Stimulated activated CD4-positive, alpha-beta T cell treated with anti-CD3 and anti-CD28 coated beads, TNF-alpha, amount 100 ng/mL, for 24 hours (primary cell): ENCODE measurements at regions not wholly inside any gene's neighbourhood (a gene's known extent, or its start where the extent isn't known, plus 50 kb on each side); places are given as distances from the start of the nearest gene placed in this dataset.

Experiments used
- DNase-seq, 3 experiments: peaks; one replicate each; pipeline ENCODE4 v3.0.0-alpha.2; 2020; ENCODE audit warnings: low read depth in 3 of 3

- no peak for DNase-seq
These were observed 110.8 kb upstream of the CDC42EP3 start for GRCh38 chr2:37782155-37782673.

DNA sequence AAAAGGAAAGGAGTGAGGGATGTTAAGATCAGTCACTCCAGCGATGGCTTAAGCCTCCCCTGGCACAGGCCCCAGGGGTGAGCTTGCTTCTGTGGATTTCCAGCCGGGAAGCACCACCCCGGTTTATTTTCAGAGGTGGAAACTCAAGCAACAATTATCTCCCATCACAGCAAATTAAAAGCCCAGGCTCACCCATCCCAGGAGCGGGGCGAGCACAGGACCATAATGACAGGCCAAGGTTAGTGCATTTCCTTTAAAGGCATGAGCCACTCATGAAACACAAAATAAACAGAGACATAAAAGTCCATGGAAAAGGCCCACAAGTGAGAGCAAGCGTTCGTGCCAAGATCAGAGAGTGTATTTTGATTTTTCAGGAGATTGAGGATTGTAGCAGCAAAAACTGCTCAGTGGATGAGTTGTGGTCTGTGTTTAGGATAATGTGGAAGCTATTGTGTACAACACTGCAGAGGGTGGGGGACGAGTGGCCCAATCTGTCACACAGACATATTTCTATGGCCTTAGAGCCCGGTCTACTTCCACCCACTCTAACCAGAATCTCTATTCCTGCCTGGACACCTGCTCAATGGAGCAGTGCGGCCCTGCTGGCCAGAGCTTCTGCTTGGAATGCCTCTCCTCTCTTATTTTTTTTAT, 111.4 kb upstream of the CDC42EP3 start:
- no peak for DNase-seq

DNA sequence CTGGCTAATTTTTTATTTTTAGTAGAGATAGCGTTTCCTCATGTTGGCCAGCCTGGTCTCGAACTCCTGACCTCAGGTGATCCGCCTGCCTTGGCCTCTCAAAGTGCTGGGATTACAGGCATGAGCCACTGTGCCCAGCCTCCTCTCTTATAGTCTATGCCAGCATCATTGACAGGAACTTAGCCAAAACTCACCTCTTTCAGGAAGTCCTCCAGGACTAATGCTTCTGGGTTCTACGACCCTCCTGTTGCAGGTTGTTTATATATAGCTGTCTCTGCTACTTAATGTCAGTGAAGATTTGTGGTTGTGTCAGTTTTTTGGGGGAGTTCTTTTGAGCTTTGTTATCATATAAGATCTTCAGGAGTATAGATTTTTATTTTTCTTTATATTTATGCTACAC, 112.1 kb upstream of the CDC42EP3 start:
- DNase-seq: no peak

GRCh38 chr2:37784071-37784758, 112.8 kb upstream of the CDC42EP3 start:
- DNase-seq: no peak

DNA sequence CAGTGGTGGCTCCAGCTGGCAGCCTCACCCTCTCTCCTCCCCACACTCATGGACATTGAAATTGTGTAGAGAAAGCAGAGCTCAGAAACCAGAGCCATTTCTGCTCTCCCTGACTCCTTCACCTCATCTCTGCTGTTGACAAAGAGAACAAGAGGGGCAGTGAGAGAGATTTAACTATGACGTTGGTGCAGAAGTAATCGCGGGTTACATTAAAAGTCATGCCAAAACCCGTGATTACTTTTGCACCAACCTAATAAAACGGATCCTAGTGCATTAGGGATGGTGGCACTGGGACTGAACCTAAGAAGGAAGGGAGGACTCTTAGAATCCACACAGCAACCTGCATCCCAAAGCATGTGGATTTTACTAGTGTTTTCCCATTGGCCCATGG, 113.3 kb upstream of the CDC42EP3 start:
- no peak for DNase-seq

DNA sequence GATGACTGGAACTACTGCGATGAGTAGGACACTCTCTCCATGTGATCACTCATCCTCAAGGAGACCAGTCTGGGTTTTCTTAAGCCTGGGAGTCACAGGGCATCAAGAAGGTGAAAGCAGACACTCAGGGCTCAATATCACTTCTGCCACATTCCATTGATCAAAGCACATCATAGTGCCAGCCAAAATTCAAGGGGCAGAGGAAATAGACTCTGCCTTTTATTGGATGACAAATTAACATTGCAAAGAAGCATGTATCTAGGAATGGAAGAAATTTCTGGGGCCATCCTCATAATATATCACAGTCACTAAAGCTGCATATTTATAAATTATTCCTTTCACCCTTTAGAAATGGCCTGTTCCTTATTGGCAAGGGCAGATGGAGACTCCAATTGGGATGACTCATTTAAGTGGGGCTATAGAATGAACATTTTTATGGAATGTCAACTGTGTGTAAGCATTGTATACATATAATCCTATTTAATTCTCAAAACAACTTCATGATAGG, 114.8 kb upstream of the CDC42EP3 start:
- no peak for DNase-seq

GRCh38 chr2:37786854-37787253, 115.4 kb upstream of the CDC42EP3 start:
- DNase-seq: no peak

GRCh38 chr2:37788602-37789209, 117.3 kb upstream of the CDC42EP3 start:
- no peak for DNase-seq

- no peak for DNase-seq
These were observed 118.6 kb upstream of the CDC42EP3 start for GRCh38 chr2:37790019-37790418.

- DNase-seq: no peak
These were observed 119.0 kb upstream of the CDC42EP3 start for GRCh38 chr2:37790462-37790861.

DNA sequence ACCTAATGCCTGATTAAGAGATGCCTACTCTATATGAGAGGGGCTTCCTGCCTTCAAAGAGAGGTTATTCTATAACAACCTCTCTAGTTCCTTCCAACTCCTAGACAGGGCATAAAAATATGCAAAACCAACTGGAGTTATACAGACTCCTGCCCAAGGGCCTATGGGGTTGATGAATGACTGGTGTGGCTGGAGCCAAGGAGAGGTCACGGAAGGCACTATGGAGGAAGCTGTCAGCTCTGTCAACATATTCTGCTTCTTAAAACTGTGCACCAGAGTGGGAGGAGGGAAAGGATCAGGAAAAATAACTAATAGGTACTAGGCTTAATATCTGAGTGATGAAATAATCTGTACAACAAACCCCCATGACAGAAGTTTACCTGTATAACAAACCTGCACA, 120.9 kb upstream of the CDC42EP3 start:
- DNase-seq: no peak

GRCh38 chr2:37793004-37793403, 121.6 kb upstream of the CDC42EP3 start:
- no peak for DNase-seq

DNA sequence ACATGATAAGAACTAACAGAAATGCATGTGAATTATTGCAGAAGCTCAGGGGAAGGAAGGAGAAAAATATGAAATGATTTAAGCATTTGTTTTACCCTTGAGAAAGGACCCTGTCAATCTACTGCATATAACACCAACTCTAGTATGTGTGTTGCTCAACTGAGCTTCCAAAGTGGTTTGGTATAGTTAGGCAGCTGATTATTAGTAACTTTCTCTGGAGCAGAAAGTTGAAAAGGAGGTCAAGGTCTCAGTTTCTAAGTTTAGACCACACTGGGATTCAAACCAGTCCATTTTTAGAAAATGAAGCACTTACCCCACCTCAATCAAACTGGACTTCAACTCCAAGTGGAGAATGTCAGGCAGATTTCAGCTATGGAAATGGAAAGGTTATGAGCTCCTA, 123.3 kb upstream of the CDC42EP3 start:
- no peak for DNase-seq

- no peak for DNase-seq
These were observed 124.0 kb upstream of the CDC42EP3 start for GRCh38 chr2:37795456-37795855.

DNA sequence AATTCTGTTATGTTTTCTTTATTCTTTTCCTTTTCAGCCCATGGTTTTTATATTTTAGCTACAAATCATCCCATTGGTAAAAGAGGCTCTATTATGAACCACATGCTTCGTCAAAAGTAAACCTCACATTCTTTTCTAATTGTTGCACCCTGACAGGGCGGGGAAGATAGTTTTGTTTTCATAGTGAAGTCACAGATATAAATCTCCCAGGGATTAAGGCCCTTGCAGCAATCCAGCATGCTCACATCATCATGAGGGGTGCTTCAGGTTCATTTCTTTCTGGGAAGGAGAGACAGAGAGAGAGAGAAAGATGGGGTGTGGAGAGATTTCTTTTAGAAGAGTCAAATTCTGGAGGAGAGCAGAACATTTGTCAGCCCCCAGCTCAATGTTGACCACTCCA, 124.5 kb upstream of the CDC42EP3 start:
- no peak for DNase-seq

DNA sequence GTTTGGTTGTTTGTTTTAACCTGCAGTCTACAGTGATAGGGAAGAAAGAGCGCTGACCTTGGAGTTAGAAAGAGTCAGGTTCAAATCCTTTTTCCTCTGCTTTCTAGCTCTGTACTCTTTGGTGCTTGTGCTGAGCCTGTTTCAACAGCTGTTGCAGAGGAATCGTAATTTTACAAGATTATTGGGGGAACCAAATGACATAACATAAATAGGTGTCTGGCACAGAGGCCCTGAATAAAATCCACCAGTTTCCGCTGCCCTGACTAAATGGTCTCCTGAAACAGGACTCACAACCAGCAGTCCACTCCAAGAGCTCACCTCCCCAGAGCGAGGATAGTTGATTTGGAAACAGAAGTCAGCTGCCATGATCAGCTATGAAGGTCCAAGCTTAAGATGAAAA, 125.0 kb upstream of the CDC42EP3 start:
- DNase-seq: no peak

- DNase-seq: no peak
These were observed 125.6 kb upstream of the CDC42EP3 start for GRCh38 chr2:37797081-37797480.

DNA sequence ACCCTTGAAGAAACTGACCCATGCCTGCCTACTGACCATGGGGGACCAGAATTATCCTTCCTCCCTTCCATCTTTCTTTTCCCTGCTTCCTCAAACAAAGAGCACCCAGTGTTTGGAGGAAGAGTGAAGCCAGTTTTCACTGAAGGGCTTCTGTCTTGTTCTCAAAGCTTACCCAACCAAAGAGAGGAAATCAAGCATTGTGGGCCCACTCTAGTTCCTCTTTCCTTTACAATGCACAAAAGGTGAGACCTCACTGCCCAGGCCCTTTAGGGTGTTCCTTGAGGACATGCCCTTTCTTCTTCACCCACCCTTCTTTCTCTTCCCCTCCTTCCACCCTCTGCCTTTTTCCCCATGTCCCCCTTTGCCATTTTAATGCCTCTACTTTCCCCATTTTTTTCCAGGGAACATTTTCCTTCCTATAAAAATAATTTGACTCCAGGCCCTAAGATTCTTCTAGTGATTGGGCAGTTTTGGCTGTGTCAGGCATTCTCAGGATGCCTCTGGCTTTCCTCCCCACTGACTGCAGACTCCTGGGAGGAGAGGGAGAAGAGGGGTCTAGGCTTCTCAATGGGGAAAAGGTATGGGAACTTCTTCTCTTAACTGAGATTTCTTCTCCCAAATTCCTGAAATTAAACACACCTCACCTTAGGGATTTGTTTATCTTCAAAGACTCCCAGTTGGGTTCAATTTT, 126.6 kb upstream of the RMDN2 start:
- no peak for DNase-seq

GRCh38 chr2:37800176-37800858, 124.8 kb upstream of the RMDN2 start:
- no peak for DNase-seq

DNA sequence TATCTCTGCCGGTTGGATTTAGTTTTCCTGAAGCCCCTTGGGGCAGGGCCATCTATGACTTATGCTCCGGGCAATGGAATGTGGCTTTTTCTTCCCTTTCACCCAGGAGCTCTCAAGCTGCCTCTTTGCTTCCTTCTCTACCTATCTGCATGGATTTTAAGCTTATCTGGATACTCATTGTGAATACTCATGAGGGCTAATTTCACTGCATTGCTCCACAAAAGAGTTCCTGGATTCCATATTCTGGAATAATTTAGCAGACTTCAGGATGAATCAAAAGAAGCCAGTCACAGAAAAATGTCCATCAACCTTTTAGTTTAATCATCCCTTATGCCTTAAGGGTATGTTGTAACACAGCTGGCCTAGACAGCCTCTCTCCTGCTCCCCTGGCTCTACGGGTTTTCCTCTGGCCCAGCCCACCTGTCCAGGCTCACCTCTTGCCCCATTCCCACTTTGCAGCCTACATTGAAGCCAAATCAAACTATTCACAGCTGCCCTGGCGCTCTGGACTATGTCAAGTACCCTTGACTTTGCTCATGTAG, 122.8 kb upstream of the RMDN2 start:
- DNase-seq: no peak

GRCh38 chr2:37802899-37803379, 122.1 kb upstream of the RMDN2 start:
- no peak for DNase-seq
